NCI-H748 (cell line): ENCODE measurements at regions not wholly inside any gene's neighbourhood (a gene's known extent, or its start where the extent isn't known, plus 50 kb on each side); places are given as distances from the start of the nearest gene placed in this dataset.
"Not testable (repeated sequence)": the region's sequence is repeated elsewhere in the genome, so short reads cannot be mapped to it uniquely, and the experiment has no call there.

Experiments used
- DNase-seq: peaks from one replicate; lab custom pipeline; 2025; ENCODE audit not compliant: unreplicated experiment; lab: John Stamatoyannopoulos, UW

GRCh38 chr10:63994371-63994770 is 473.2 kb downstream of the REEP3 start:
- DNase-seq = no peak

- no peak for DNase-seq
Observed at GRCh38 chr10:64007157-64007556, 486.0 kb downstream of the REEP3 start.

GRCh38 chr10:64010711-64011110 is 489.5 kb downstream of the REEP3 start:
- DNase-seq = no peak

GRCh38 chr10:64011912-64012714 is 490.9 kb downstream of the REEP3 start:
- DNase-seq = no peak

- no peak for DNase-seq
Observed at GRCh38 chr10:64014281-64014680, 493.1 kb downstream of the REEP3 start.

GRCh38 chr10:64023926-64024470 is 502.8 kb downstream of the REEP3 start:
- DNase-seq = no peak

GRCh38 chr10:64033711-64034110 is 512.5 kb downstream of the REEP3 start:
- no peak for DNase-seq

GRCh38 chr10:64036321-64036930 is 515.2 kb downstream of the REEP3 start:
- DNase-seq = no peak

- no peak for DNase-seq
Observed at GRCh38 chr10:64037071-64037661, 516.0 kb downstream of the REEP3 start.

GRCh38 chr10:64038107-64038506 is 516.9 kb downstream of the REEP3 start:
- no peak for DNase-seq

- no peak for DNase-seq
Observed at GRCh38 chr10:64039198-64039597, 518.0 kb downstream of the REEP3 start.

GRCh38 chr10:64040781-64041180 is 519.6 kb downstream of the REEP3 start:
- no peak for DNase-seq

GRCh38 chr10:64041185-64041988 is 520.2 kb downstream of the REEP3 start:
- DNase-seq = peak; percentile 44

GRCh38 chr10:64041989-64042490 is 520.8 kb downstream of the REEP3 start:
- no peak for DNase-seq

GRCh38 chr10:64044098-64044497 is 522.9 kb downstream of the REEP3 start:
- no peak for DNase-seq

- not testable (repeated sequence) for DNase-seq
Observed at GRCh38 chr10:64044957-64045632, 523.9 kb downstream of the REEP3 start.

- no peak for DNase-seq
Observed at GRCh38 chr10:64054392-64054791, 533.2 kb downstream of the REEP3 start.

GRCh38 chr10:64059884-64060283 is 538.7 kb downstream of the REEP3 start:
- no peak for DNase-seq

- DNase-seq = no peak
Observed at GRCh38 chr10:64060389-64060788, 539.2 kb downstream of the REEP3 start.

GRCh38 chr10:64062793-64063192 is 541.6 kb downstream of the REEP3 start:
- DNase-seq = no peak
